ENCODE measurements at regions not wholly inside any gene's neighbourhood (a gene's known extent, or its start where the extent isn't known, plus 50 kb on each side); places are given as distances from the start of the nearest gene placed in this dataset.

DNA sequence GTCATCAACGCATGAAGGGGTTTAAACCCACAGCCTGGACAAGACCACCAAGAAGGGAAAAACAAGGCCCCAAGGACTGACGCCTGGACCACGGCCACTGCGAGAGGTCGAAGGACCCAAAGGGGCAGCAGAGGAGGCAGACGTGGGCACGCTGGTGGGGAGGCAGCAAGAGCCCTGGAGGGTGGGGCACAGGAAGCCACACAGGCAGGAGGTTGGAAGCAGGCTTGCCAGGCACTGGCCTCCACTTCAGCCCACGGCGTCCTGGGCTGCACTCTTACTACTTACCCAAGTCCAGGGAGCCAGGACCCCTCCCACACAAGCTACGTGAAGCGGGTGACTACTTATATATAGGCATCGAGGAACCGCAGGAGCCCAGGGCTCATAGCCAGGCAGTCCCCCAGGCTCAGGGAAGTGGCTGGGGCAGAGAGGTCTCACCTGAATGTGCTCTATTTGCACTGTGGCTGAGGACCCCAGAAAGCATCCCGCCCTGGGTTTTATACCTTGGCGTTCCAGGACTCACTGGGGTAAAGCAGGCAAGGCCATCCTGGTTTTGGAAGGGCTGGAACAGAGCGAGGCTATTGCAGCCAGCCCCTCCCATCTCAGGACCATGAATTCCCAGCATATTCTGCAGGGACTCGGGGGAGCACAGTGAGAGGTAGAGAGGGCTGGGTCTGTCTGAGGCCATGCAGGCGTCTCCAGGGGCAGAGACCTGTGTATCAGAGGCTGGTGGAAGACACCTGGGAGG lies 113.8 kb upstream of the AFDN start:
- TF ChIP-seq, protein P1, sequence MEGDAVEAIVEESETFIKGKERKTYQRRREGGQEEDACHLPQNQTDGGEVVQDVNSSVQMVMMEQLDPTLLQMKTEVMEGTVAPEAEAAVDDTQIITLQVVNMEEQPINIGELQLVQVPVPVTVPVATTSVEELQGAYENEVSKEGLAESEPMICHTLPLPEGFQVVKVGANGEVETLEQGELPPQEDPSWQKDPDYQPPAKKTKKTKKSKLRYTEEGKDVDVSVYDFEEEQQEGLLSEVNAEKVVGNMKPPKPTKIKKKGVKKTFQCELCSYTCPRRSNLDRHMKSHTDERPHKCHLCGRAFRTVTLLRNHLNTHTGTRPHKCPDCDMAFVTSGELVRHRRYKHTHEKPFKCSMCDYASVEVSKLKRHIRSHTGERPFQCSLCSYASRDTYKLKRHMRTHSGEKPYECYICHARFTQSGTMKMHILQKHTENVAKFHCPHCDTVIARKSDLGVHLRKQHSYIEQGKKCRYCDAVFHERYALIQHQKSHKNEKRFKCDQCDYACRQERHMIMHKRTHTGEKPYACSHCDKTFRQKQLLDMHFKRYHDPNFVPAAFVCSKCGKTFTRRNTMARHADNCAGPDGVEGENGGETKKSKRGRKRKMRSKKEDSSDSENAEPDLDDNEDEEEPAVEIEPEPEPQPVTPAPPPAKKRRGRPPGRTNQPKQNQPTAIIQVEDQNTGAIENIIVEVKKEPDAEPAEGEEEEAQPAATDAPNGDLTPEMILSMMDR (optimal IDR thresholded peaks at IDR 0.05 in 1 of 3, IDR thresholded peaks at IDR 0.05 in 1 of 3, conservative IDR thresholded peaks at IDR 0.05 in 1 of 3; ENCODE audit: extremely low read depth in 1 of 3, insufficient read depth in 2 of 3, low read length in 3 of 3) = no peak
- no peak for TF ChIP-seq EZH2 (IDR thresholded peaks at IDR 0.05; ENCODE audit: low read length)

All from keratinocyte (primary cell).